ENCODE measurements at regions not wholly inside any gene's neighbourhood (a gene's known extent, or its start where the extent isn't known, plus 50 kb on each side); places are given as distances from the start of the nearest gene placed in this dataset.
"Not testable (repeated sequence)": the region's sequence is repeated elsewhere in the genome, so short reads cannot be mapped to it uniquely, and the experiment has no call there.

GRCh38 chr7:50251765-50252164, 52.8 kb upstream of the IKZF1 start:
- H3K36me3 Mint-ChIP-seq (ENCODE audit: low read depth, unreplicated experiment) = no peaks in the 10 kb centered on the region
- no peak overlapping the region for H2AFZ ChIP-seq (ENCODE audit: low read depth, low read length)

GRCh38 chr7:50246551-50246950, 58.0 kb upstream of the IKZF1 start:
- Mint-ChIP-seq H3K36me3 (ENCODE audit: low read depth, unreplicated experiment) (no peaks in the 10 kb centered on the region), H3K4me3 (ENCODE audit: unreplicated experiment) (no peak overlapping the region), H3K27me3 (ENCODE audit: low read depth, unreplicated experiment) (no peaks in the 10 kb centered on the region), H3K27ac (ENCODE audit: unreplicated experiment) (no peak overlapping the region), H3K9me3 (ENCODE audit: unreplicated experiment) (peaks cover 8% of the 10 kb centered on the region), H3K4me1 (ENCODE audit: low read depth, unreplicated experiment) (no peaks in the 10 kb centered on the region)
- H4K20me1 ChIP-seq (ENCODE audit: insufficient read depth, low read length) = no peaks in the 10 kb centered on the region
- no peak overlapping the region for H3K9ac ChIP-seq (ENCODE audit: low read length)
- no peak overlapping the region for H3K27ac ChIP-seq (ENCODE audit: low read depth, low read length)
- no peaks in the 10 kb centered on the region for H3K36me3 ChIP-seq (ENCODE audit: insufficient read depth, low read length)
- H3K4me1 ChIP-seq (ENCODE audit: insufficient read depth, low read length) = no peaks in the 10 kb centered on the region
- DNase-seq (ENCODE audit: low read depth) (no peak), FAIRE-seq (no peak)
- TF ChIP-seq EZH2 (IDR thresholded peaks at IDR 0.05; ENCODE audit: insufficient read depth, low read length) = no peak
- no peak for TF ChIP-seq CTCF (IDR thresholded peaks at IDR 0.05; ENCODE audit: insufficient read depth, low read depth, low read length)
- H3K4me3 ChIP-seq (ENCODE audit: insufficient read depth, low read depth, low read length) = no peak overlapping the region
- H3K9me3 ChIP-seq (ENCODE audit: insufficient read depth, low read depth, low read length) = no peaks in the 10 kb centered on the region
- H3K79me2 ChIP-seq (ENCODE audit: insufficient read depth, low read length) = no peaks in the 10 kb centered on the region
- no peak overlapping the region for H3K4me2 ChIP-seq (ENCODE audit: low read length)
- H2AFZ ChIP-seq (ENCODE audit: low read depth, low read length) = no peak overlapping the region
- no peaks in the 10 kb centered on the region for H3K27me3 ChIP-seq (ENCODE audit: insufficient read depth, low read length)

More at GRCh38 chr7:50251765-50252164, 52.8 kb upstream of the IKZF1 start:
- Histone ChIP-seq H3K36me3 (ENCODE audit: insufficient read depth, low read length) (no peaks in the 10 kb centered on the region), H3K4me2 (ENCODE audit: low read length) (no peak overlapping the region), H3K4me1 (ENCODE audit: insufficient read depth, low read length) (no peaks in the 10 kb centered on the region), H3K9ac (ENCODE audit: low read length) (no peak overlapping the region), H3K9me3 (ENCODE audit: insufficient read depth, low read depth, low read length) (no peaks in the 10 kb centered on the region), H3K79me2 (ENCODE audit: insufficient read depth, low read length) (no peaks in the 10 kb centered on the region), H4K20me1 (ENCODE audit: insufficient read depth, low read length) (no peaks in the 10 kb centered on the region), H3K27me3 (ENCODE audit: insufficient read depth, low read length) (no peaks in the 10 kb centered on the region), H3K27ac (ENCODE audit: low read depth, low read length) (no peak overlapping the region), H3K4me3 (ENCODE audit: insufficient read depth, low read depth, low read length) (no peak overlapping the region)
- DNase-seq (ENCODE audit: low read depth) (no peak), FAIRE-seq (no peak)
- H3K27ac Mint-ChIP-seq (ENCODE audit: unreplicated experiment) = no peak overlapping the region
- H3K4me3 Mint-ChIP-seq (ENCODE audit: unreplicated experiment) = no peak overlapping the region
- TF ChIP-seq CTCF (IDR thresholded peaks at IDR 0.05; ENCODE audit: insufficient read depth, low read depth, low read length) (no peak), EZH2 (IDR thresholded peaks at IDR 0.05; ENCODE audit: insufficient read depth, low read length) (no peak)
- H3K4me1 Mint-ChIP-seq (ENCODE audit: low read depth, unreplicated experiment) = no peaks in the 10 kb centered on the region
- peaks cover 7% of the 10 kb centered on the region for H3K9me3 Mint-ChIP-seq (ENCODE audit: unreplicated experiment)
- no peaks in the 10 kb centered on the region for H3K27me3 Mint-ChIP-seq (ENCODE audit: low read depth, unreplicated experiment)

GRCh38 chr7:50242111-50242510, 62.4 kb upstream of the IKZF1 start:
- H3K9ac ChIP-seq (ENCODE audit: low read length); H3K27ac Mint-ChIP-seq (ENCODE audit: unreplicated experiment); H3K9me3 ChIP-seq (ENCODE audit: insufficient read depth, low read depth, low read length); H2AFZ ChIP-seq (ENCODE audit: low read depth, low read length); H3K27ac ChIP-seq (ENCODE audit: low read depth, low read length); H3K36me3 Mint-ChIP-seq (ENCODE audit: low read depth, unreplicated experiment); H3K4me2 ChIP-seq (ENCODE audit: low read length); DNase-seq (ENCODE audit: low read depth); FAIRE-seq; H3K4me3 Mint-ChIP-seq (ENCODE audit: unreplicated experiment); H3K27me3 Mint-ChIP-seq (ENCODE audit: low read depth, unreplicated experiment); H3K4me3 ChIP-seq (ENCODE audit: insufficient read depth, low read depth, low read length); H3K27me3 ChIP-seq (ENCODE audit: insufficient read depth, low read length); H3K4me1 Mint-ChIP-seq (ENCODE audit: low read depth, unreplicated experiment); H3K36me3 ChIP-seq (ENCODE audit: insufficient read depth, low read length); H3K4me1 ChIP-seq (ENCODE audit: insufficient read depth, low read length); H3K79me2 ChIP-seq (ENCODE audit: insufficient read depth, low read length); H4K20me1 ChIP-seq (ENCODE audit: insufficient read depth, low read length); H3K9me3 Mint-ChIP-seq (ENCODE audit: unreplicated experiment): not testable (repeated sequence)

- not testable (repeated sequence) for H3K4me1 ChIP-seq (ENCODE audit: insufficient read depth, low read length); H3K9me3 ChIP-seq (ENCODE audit: insufficient read depth, low read depth, low read length); H3K27ac Mint-ChIP-seq (ENCODE audit: unreplicated experiment); H3K9ac ChIP-seq (ENCODE audit: low read length); H3K27me3 ChIP-seq (ENCODE audit: insufficient read depth, low read length); H3K36me3 ChIP-seq (ENCODE audit: insufficient read depth, low read length); H3K36me3 Mint-ChIP-seq (ENCODE audit: low read depth, unreplicated experiment); DNase-seq (ENCODE audit: low read depth); H3K27ac ChIP-seq (ENCODE audit: low read depth, low read length); H3K4me2 ChIP-seq (ENCODE audit: low read length); H3K9me3 Mint-ChIP-seq (ENCODE audit: unreplicated experiment); H4K20me1 ChIP-seq (ENCODE audit: insufficient read depth, low read length); FAIRE-seq; H3K4me1 Mint-ChIP-seq (ENCODE audit: low read depth, unreplicated experiment); H3K27me3 Mint-ChIP-seq (ENCODE audit: low read depth, unreplicated experiment); H3K79me2 ChIP-seq (ENCODE audit: insufficient read depth, low read length); H3K4me3 Mint-ChIP-seq (ENCODE audit: unreplicated experiment); H2AFZ ChIP-seq (ENCODE audit: low read depth, low read length); H3K4me3 ChIP-seq (ENCODE audit: insufficient read depth, low read depth, low read length)
Measured at GRCh38 chr7:50240699-50241098, 63.8 kb upstream of the IKZF1 start.

Data from astrocyte (in vitro differentiated cells and primary cell).